K562 (cell line): ENCODE measurements at regions not wholly inside any gene's neighbourhood (a gene's known extent, or its start where the extent isn't known, plus 50 kb on each side); places are given as distances from the start of the nearest gene placed in this dataset.

ENCODE experiments used
- ATAC-seq: fragments of 200-7000 bp; cut with Tn5 transposase; 3 replicates; pipeline ENCODE4 v1.9.1; 2020; ENCODE audit warnings: moderate library complexity
- BruUV-seq: library from RNA; stranded (reverse); fragments of 400-500 nt; replicated peaks from 2 replicates; lab custom pipeline; 2021; lab: Mats Ljungman, UMichigan
- CTCF ChIA-PET: fragments of 300-600 bp; formaldehyde crosslinking; extraction: SDS; loops from one replicate; lab custom pipeline; 2021; ENCODE audit warnings: low intra/inter-chr PET ratio; lab: Yijun Ruan, JAX
- POLR2A ChIA-PET: fragments of 300-600, 350-650 bp; sonication (Branson Sonifier 250); formaldehyde crosslinking; extraction: SDS; loops from one replicate; lab custom pipeline; 2021; ENCODE audit warnings: antibody characterized with exemption, inconsistent platforms; lab: Yijun Ruan, JAX
- DNase-seq, 4 experiments: peaks; one replicate each; pipeline versions ENCODE4 v3.0.0 to v3.0.0-alpha.2; 2011 to 2018; ENCODE audit warnings: low spot score in 3 of 4, mixed read lengths in 3 of 4; ENCODE audit errors: extremely low read depth in 1 of 4
- FAIRE-seq: peaks from 2 replicates; lab custom pipeline; 2011; peaks lifted over from hg19 to GRCh38; lab: Jason Lieb, UNC
- H2AFZ ChIP-seq: 2 replicates; pipeline ENCODE4 v1.6.0; 2011; ENCODE audit warnings: low read depth, low read length, control low read depth, inconsistent platforms
- H3K27ac ChIP-seq: fragments of 200-600 bp; 3 replicates; pipeline ENCODE4 v1.8.0; 2011; ENCODE audit warnings: low read depth, mild to moderate bottlenecking, control low read depth, inconsistent platforms, low read length, moderate library complexity, mixed read lengths; ENCODE audit errors: extremely low read depth
- H3K27me3 ChIP-seq, 2 experiments: fragments of 300-600 bp in 1 of 2; 2 replicates in 1 of 2; 3 replicates in 1 of 2; pipeline versions ENCODE4 v1.6.0 to v1.8.0; 2011; ENCODE audit warnings: inconsistent platforms in 2 of 2, low read length in 2 of 2, mild to moderate bottlenecking in 1 of 2, mixed read lengths in 1 of 2, moderate library complexity in 1 of 2; ENCODE audit not compliant: control insufficient read depth in 2 of 2, insufficient read depth in 2 of 2
- H3K36me3 ChIP-seq: fragments of 300-600 bp; 3 replicates; pipeline ENCODE4 v1.8.0; 2011; ENCODE audit warnings: mild to moderate bottlenecking, low read length, inconsistent platforms; ENCODE audit not compliant: control insufficient read depth, insufficient read depth
- H3K4me1 ChIP-seq, 2 experiments: fragments of 200-600 bp in 1 of 2; replicated peaks in 1 of 2; 2 replicates in 1 of 2; 3 replicates in 1 of 2; pipeline versions ENCODE4 v1.5.1 to v1.8.0; 2011; ENCODE audit warnings: inconsistent platforms in 2 of 2, low read length in 2 of 2, mild to moderate bottlenecking in 1 of 2, mixed read lengths in 1 of 2, moderate library complexity in 1 of 2; ENCODE audit not compliant: control insufficient read depth in 2 of 2, insufficient read depth in 2 of 2
- H3K4me2 ChIP-seq: 2 replicates; pipeline ENCODE4 v1.6.1; 2011; ENCODE audit warnings: low read length, control low read depth, inconsistent platforms, mixed read lengths; ENCODE audit not compliant: insufficient read depth
- H3K4me3 ChIP-seq: fragments of 200-600 bp; sonication (generic), shearing (Covaris generic); 2 replicates; pipeline ENCODE4 v1.5.1; 2016; ENCODE audit warnings: control low read depth, inconsistent platforms
- H3K79me2 ChIP-seq: fragments of 200-600 bp; 3 replicates; pipeline ENCODE4 v1.8.0; 2011; ENCODE audit warnings: low read length, inconsistent platforms; ENCODE audit not compliant: control insufficient read depth, insufficient read depth
- H3K9ac ChIP-seq, 2 experiments: 2 replicates each; pipeline versions ENCODE4 v1.6.0 to v1.6.1; 2011; ENCODE audit warnings: low read depth in 2 of 2, low read length in 2 of 2, control low read depth in 1 of 2, inconsistent platforms in 1 of 2, mild to moderate bottlenecking in 1 of 2, mixed read lengths in 1 of 2; ENCODE audit not compliant: insufficient read depth in 1 of 2
- H3K9me1 ChIP-seq: one replicate; pipeline ENCODE4 v1.6.0; 2011; ENCODE audit warnings: inconsistent platforms, mild to moderate bottlenecking, low read length, moderate library complexity; ENCODE audit not compliant: control insufficient read depth, insufficient read depth
- H3K9me3 ChIP-seq: replicated peaks from 2 replicates; pipeline ENCODE4 v1.5.1; 2011; ENCODE audit warnings: low read depth, low read length, inconsistent platforms; ENCODE audit not compliant: control insufficient read depth, insufficient read depth
- H4K20me1 ChIP-seq: replicated peaks from 2 replicates; pipeline ENCODE4 v1.6.1; 2011; ENCODE audit warnings: low read length, inconsistent platforms, mixed read lengths; ENCODE audit not compliant: control insufficient read depth, insufficient read depth
- FOXM1 ChIP-seq, 2 experiments: fragments of 450-650 bp in 1 of 2; sonication (generic) in 1 of 2; formaldehyde crosslinking in 1 of 2; IDR thresholded peaks; 2 replicates each; pipeline versions ENCODE4 v1.6.1 to v1.9.0; 2017 to 2022; ENCODE audit warnings: low read depth in 2 of 2, mild to moderate bottlenecking in 2 of 2, missing genetic modification reagents in 1 of 2, moderate library complexity in 1 of 2
- HLTF ChIP-seq: fragments of 450-650 bp; IDR thresholded peaks from 2 replicates; pipeline ENCODE4 v1.6.1; 2016
- HSF4 ChIP-seq: fragments of 250-450 bp; sonication (Bioruptor Pico); IDR thresholded peaks from 2 replicates; pipeline ENCODE4 v2.1.2; 2022; ENCODE audit warnings: mild to moderate bottlenecking, moderate library complexity, borderline replicate concordance
- MAFF ChIP-seq: IDR thresholded peaks from 2 replicates; pipeline ENCODE4 v1.6.1; 2012; ENCODE audit warnings: low read length, improper control_type of control experiment
- MLLT1 ChIP-seq, 2 experiments: fragments of 450-650 bp; IDR thresholded peaks; 2 replicates each; pipeline ENCODE4 v1.6.1; 2016
- NFXL1 ChIP-seq: fragments of 450-650 bp; formaldehyde crosslinking; IDR thresholded peaks from 2 replicates; pipeline ENCODE4 v1.4.0; 2021; ENCODE audit warnings: mild to moderate bottlenecking
- PTRF ChIP-seq: fragments of 450-650 bp; IDR thresholded peaks from 2 replicates; pipeline ENCODE4 v1.6.1; 2016; ENCODE audit warnings: mild to moderate bottlenecking, missing genetic modification characterization, missing compliant biosample characterization
- SAFB2 ChIP-seq: fragments of 200-400 bp; formaldehyde crosslinking; IDR thresholded peaks from 2 replicates; pipeline ENCODE4 v1.6.1; 2018; ENCODE audit warnings: borderline replicate concordance, low read length, low read depth, moderate library complexity; ENCODE audit not compliant: severe bottlenecking
- TAL1 ChIP-seq: fragments of 450-650 bp; IDR thresholded peaks from 2 replicates; pipeline ENCODE4 v1.6.1; 2016; ENCODE audit warnings: mild to moderate bottlenecking
- TSC22D4 ChIP-seq: fragments of 450-650 bp; IDR thresholded peaks from 2 replicates; pipeline ENCODE4 v1.6.1; 2016; ENCODE audit warnings: missing genetic modification characterization, missing biosample characterization, control low read depth
- ZKSCAN1 ChIP-seq: fragments of 150-350 bp; IDR thresholded peaks from 2 replicates; pipeline ENCODE4 v1.6.1; 2016; ENCODE audit warnings: low read depth, low read length
- ZNF75A ChIP-seq: fragments of 450-650 bp; formaldehyde crosslinking; IDR thresholded peaks from 2 replicates; pipeline ENCODE4 v1.4.0; 2020; ENCODE audit warnings: mild to moderate bottlenecking
- WGBS: fragments of 100-300 bp; shearing (Covaris generic); methylation state at CpG from one replicate; pipeline ENCODE4 v1.1.6; 2016; ENCODE audit warnings: low coverage, mixed read lengths; ENCODE audit not compliant: insufficient coverage; ENCODE audit errors: missing lambda C conversion rate; 5-methylcytosine and 5-hydroxymethylcytosine counted together
- in situ Hi-C: fragments of 300-500 bp; cut with MboI; formaldehyde crosslinking; loops from 4 replicates; pipeline ENCODE4 v1.15.0; 2018; ENCODE audit warnings: inconsistent platforms, mixed read lengths
- intact Hi-C: fragments of 100-400 bp; cut with micrococcal nuclease; formaldehyde crosslinking; loops from 2 replicates; pipeline ENCODE4 v1.14.2; 2022
- TF ChIP-seq, protein P1 (sequence below): fragments of 250-450 bp; sonication (Bioruptor Pico); IDR thresholded peaks from 2 replicates; pipeline ENCODE4 v1.6.1; 2021; ENCODE audit warnings: mild to moderate bottlenecking

DNA sequence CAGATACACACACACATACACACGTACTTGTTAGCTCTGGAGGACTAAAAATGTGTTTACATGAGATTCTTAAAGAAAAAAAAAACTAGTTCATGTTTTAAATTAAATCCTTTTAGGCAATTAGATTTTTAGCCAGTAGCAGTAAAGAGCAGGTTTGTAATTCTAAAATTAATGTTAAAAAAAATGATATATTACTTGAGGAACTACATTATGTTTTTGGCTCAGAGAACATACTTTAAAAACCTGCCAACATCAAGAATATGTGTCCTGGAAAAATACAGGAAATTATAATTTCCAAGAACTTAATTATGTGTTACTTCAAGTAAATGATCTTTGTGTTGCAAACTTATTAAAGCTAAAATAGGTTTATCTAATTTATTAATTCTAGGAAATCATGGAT lies 594.3 kb upstream of the PCDH7 start:
- WGBS, result 0% methylated on average over 1 of the region's 1 CpG
- intact Hi-C loops, result no loop called here
- BruUV-seq, result no TSS peak
- no peaks in the 10 kb centered on the region for H3K9me3 ChIP-seq
- ChIA-PET CTCF (no interaction called here), POLR2A (no interaction called here)
- TF ChIP-seq HSF4 (no peak), FOXM1 (IDR thresholded peaks at IDR 0.05; ENCODE audit: low read depth) (no peak), FOXM1 (CRISPR knock-in tag; IDR thresholded peaks at IDR 0.05; ENCODE audit: low read depth) (no peak), ZKSCAN1 (no peak), MAFF (no peak), SAFB2 (no peak), HLTF (no peak), ZNF75A (CRISPR knock-in tag) (no peak), TSC22D4 (tag) (no peak), NFXL1 (CRISPR knock-in tag) (no peak), TAL1 (no peak), PTRF (tag) (no peak), MLLT1 (IDR thresholded peaks at IDR 0.05) (no peak)
- TF ChIP-seq, protein P1, sequence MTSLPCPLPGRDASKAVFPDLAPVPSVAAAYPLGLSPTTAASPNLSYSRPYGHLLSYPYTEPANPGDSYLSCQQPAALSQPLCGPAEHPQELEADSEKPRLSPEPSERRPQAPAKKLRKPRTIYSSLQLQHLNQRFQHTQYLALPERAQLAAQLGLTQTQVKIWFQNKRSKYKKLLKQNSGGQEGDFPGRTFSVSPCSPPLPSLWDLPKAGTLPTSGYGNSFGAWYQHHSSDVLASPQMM (CRISPR knock-in tag), result no peak
- no peak overlapping the region for H3K9ac ChIP-seq
- no peaks in the 10 kb centered on the region for H3K79me2 ChIP-seq
- no peak overlapping the region for H3K4me2 ChIP-seq
- no peaks in the 10 kb centered on the region for H4K20me1 ChIP-seq
- in situ Hi-C loops, result no loop called here
- H3K9me1 ChIP-seq, result no peaks in the 10 kb centered on the region
- no peak overlapping the region for H2AFZ ChIP-seq
- no peak for FAIRE-seq
- H3K27ac ChIP-seq, result no peak overlapping the region
- DNase-seq, result no peak
- no peak for ATAC-seq
- H3K4me1 ChIP-seq, result no peaks in the 10 kb centered on the region
- H3K27me3 ChIP-seq, result no peaks in the 10 kb centered on the region
- no peak overlapping the region for H3K4me3 ChIP-seq
- no peaks in the 10 kb centered on the region for H3K36me3 ChIP-seq
